ENCODE measurements at regions not wholly inside any gene's neighbourhood (a gene's known extent, or its start where the extent isn't known, plus 50 kb on each side); places are given as distances from the start of the nearest gene placed in this dataset.

DNA sequence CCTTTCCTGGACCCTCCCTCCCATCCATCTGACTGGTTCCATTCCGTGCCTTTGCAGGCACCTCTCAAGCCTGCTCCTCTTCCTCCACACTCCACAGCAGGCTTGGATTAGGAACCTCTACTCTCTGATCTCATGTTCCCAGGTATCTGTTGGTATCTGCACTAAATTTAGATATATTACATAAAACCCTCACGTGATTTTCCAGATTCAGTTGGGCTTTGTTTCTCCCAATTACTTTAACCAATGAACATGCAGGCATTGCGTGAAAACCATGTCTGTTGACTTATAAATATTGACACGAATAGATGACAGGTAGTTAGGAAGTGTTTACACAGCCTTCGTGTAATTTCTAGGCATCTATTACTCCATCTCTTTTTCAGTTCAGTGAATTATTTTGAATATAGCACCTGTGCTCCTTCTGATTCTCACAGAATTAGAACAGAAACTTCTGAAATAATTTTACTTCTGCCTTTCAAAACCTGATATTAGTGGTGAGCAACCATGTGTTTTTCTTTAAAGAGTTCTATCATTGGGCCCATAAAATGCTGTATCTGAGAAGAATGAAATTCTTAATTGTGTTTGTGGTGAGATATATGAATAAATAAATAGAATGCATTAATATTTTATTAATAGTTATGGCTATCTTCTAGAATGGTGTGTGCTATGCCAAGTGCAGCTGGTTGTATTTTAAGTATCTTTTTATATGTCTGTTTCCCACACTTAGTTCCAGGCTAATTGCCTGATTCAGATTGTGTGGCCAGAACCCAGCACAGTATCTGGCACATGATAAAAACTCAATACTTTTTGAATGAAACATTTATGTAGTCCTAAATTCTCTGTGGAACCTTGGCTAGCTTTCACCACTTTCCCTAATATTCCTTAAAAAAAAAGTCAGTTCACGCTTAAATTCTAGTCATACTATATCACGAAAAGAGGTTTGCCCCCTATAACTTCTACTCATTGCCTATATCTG lies 304.8 kb downstream of the QDPR start:
- peaks cover 0 to 2% (median 0%) of the 10 kb centered on the region in 5 experiments for H3K27me3 ChIP-seq (replicated peaks in 2 of 5; ENCODE audit: control insufficient read depth in 4 of 5, insufficient read depth in 5 of 5, low read length in 4 of 5)
- no peak for DNase-seq
- no peak overlapping the region for H3K27ac ChIP-seq (ENCODE audit: insufficient read depth in 1 of 2, low read depth in 1 of 2, low read length in 2 of 2, poor library complexity in 1 of 2, severe bottlenecking in 2 of 2)
- CTCF ChIA-PET = no interaction called here
- POLR2A ChIA-PET = no interaction called here
- H3K4me3 ChIP-seq (ENCODE audit: control insufficient read depth in 1 of 7, extremely low read depth in 1 of 7, insufficient read depth in 4 of 7, low read depth in 2 of 7, low read length in 6 of 7) = no peak overlapping the region
- H3K4me1 ChIP-seq (ENCODE audit: control extremely low read depth in 1 of 4, control insufficient read depth in 4 of 4, insufficient read depth in 4 of 4, low read length in 3 of 4) = no peaks in the 10 kb centered on the region
- WGBS (ENCODE audit: insufficient coverage) = 90% methylated on average over 3 of the region's 7 CpGs
- H3K9me3 ChIP-seq (ENCODE audit: control extremely low read depth in 1 of 5, control insufficient read depth in 4 of 5, insufficient read depth in 2 of 5, low read depth in 1 of 5, low read length in 4 of 5) = peaks cover 0 to 5% (median 0%) of the 10 kb centered on the region in 5 experiments
- H3K36me3 ChIP-seq (ENCODE audit: control insufficient read depth in 4 of 4, insufficient read depth in 4 of 4, low read length in 3 of 4) = no peaks in the 10 kb centered on the region

DNA sequence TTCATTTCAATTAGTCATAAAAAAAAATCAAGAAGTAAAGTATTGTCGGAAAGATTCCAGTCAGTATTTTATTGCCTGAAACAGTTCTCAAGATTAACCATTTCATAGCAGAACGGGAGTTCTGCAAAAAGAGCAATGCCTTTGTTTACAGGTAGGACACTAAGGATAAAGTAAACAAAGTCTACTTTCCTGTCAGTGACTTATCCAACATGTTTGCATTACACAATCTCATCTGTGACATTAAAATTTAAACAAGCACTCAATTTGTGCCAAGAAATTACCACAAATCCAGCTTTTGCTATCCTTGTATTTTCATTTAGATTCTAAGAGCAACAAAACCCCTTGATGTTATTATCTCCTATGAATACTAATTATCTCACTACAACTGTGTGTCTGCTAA lies 306.5 kb upstream of the LDB2 start:
- 63% methylated on average over 1 of the region's 2 CpGs for WGBS (ENCODE audit: insufficient coverage)
- POLR2A ChIA-PET = no interaction called here

DNA sequence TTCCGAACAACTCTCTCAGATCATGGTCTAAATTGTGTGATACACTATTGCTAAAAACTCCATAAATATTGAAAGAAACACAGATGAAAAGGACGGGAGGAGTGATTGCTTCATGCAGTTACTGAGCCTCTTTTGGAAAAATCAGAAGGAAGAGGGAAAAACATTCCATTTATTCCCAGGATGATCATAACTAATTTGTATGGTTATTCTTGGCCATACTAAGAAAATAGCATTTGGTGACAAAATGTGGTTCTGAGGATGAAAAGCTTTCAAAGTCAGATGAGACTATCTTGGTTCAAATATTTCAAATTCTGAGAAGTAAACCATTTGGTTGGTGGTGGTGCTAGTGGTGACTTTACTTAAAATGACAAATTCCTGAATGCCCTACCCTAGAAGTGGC lies 305.4 kb upstream of the LDB2 start:
- no peak for DNase-seq
- Histone ChIP-seq H3K27me3 (replicated peaks in 2 of 5; ENCODE audit: control insufficient read depth in 4 of 5, insufficient read depth in 5 of 5, low read length in 4 of 5) (peaks cover 0 to 2% (median 0%) of the 10 kb centered on the region in 5 experiments), H3K9me3 (ENCODE audit: control extremely low read depth in 1 of 5, control insufficient read depth in 4 of 5, insufficient read depth in 2 of 5, low read depth in 1 of 5, low read length in 4 of 5) (peaks cover 0 to 5% (median 0%) of the 10 kb centered on the region in 5 experiments), H3K27ac (ENCODE audit: insufficient read depth in 1 of 2, low read depth in 1 of 2, low read length in 2 of 2, poor library complexity in 1 of 2, severe bottlenecking in 2 of 2) (no peak overlapping the region), H3K36me3 (ENCODE audit: control insufficient read depth in 4 of 4, insufficient read depth in 4 of 4, low read length in 3 of 4) (no peaks in the 10 kb centered on the region), H3K4me1 (ENCODE audit: control extremely low read depth in 1 of 4, control insufficient read depth in 4 of 4, insufficient read depth in 4 of 4, low read length in 3 of 4) (no peaks in the 10 kb centered on the region), H3K4me3 (ENCODE audit: control insufficient read depth in 1 of 7, extremely low read depth in 1 of 7, insufficient read depth in 4 of 7, low read depth in 2 of 7, low read length in 6 of 7) (no peak overlapping the region)
- ChIA-PET CTCF (interaction anchor here (0.9 kb wide), 1 partner anchor 269 kb away, joined by 3 read pairs; no protein-coding TSS in a partner anchor), POLR2A (no interaction called here)
- WGBS (ENCODE audit: insufficient coverage) = no CpG with 5 or more reads among the region's 2 CpGs

More for the DNA sequence above, 306.5 kb upstream of the LDB2 start:
- DNase-seq = no peak
- H3K4me3 ChIP-seq (ENCODE audit: control insufficient read depth in 1 of 7, extremely low read depth in 1 of 7, insufficient read depth in 4 of 7, low read depth in 2 of 7, low read length in 6 of 7) = no peak overlapping the region
- no peaks in the 10 kb centered on the region for H3K4me1 ChIP-seq (ENCODE audit: control extremely low read depth in 1 of 4, control insufficient read depth in 4 of 4, insufficient read depth in 4 of 4, low read length in 3 of 4)
- no peaks in the 10 kb centered on the region for H3K36me3 ChIP-seq (ENCODE audit: control insufficient read depth in 4 of 4, insufficient read depth in 4 of 4, low read length in 3 of 4)
- CTCF ChIA-PET = no interaction called here
- H3K27me3 ChIP-seq (replicated peaks in 2 of 5; ENCODE audit: control insufficient read depth in 4 of 5, insufficient read depth in 5 of 5, low read length in 4 of 5) = peaks cover 0 to 2% (median 0%) of the 10 kb centered on the region in 5 experiments
- H3K9me3 ChIP-seq (ENCODE audit: control extremely low read depth in 1 of 5, control insufficient read depth in 4 of 5, insufficient read depth in 2 of 5, low read depth in 1 of 5, low read length in 4 of 5) = peaks cover 0 to 5% (median 0%) of the 10 kb centered on the region in 5 experiments
- H3K27ac ChIP-seq (ENCODE audit: insufficient read depth in 1 of 2, low read depth in 1 of 2, low read length in 2 of 2, poor library complexity in 1 of 2, severe bottlenecking in 2 of 2) = no peak overlapping the region

DNA sequence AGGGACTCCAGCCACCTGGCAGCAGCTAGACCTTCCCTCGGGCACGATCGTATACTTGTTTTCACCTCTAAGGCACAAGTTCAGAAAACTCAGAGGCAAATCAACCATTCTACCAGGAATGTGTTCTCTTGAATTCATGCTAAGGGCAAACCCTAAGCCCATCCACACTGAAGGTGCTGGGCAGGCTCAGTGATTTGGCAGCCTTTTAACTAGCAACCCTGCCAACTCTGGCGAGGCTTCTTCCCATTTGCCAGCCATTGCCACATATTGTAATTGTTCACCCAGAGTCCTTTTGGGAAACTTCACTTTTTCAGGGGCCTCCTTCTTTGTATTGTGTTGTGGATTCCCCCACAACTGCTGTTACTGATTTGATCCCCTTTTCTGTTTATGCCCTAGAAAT lies 298.6 kb upstream of the LDB2 start:
- Histone ChIP-seq H3K27ac (ENCODE audit: insufficient read depth in 1 of 2, low read depth in 1 of 2, low read length in 2 of 2, poor library complexity in 1 of 2, severe bottlenecking in 2 of 2) (no peak overlapping the region), H3K36me3 (ENCODE audit: control insufficient read depth in 4 of 4, insufficient read depth in 4 of 4, low read length in 3 of 4) (no peaks in the 10 kb centered on the region), H3K27me3 (replicated peaks in 2 of 5; ENCODE audit: control insufficient read depth in 4 of 5, insufficient read depth in 5 of 5, low read length in 4 of 5) (no peaks in the 10 kb centered on the region), H3K9me3 (ENCODE audit: control extremely low read depth in 1 of 5, control insufficient read depth in 4 of 5, insufficient read depth in 2 of 5, low read depth in 1 of 5, low read length in 4 of 5) (peaks cover 0 to 2% (median 0%) of the 10 kb centered on the region in 5 experiments), H3K4me1 (ENCODE audit: control extremely low read depth in 1 of 4, control insufficient read depth in 4 of 4, insufficient read depth in 4 of 4, low read length in 3 of 4) (no peaks in the 10 kb centered on the region), H3K4me3 (ENCODE audit: control insufficient read depth in 1 of 7, extremely low read depth in 1 of 7, insufficient read depth in 4 of 7, low read depth in 2 of 7, low read length in 6 of 7) (no peak overlapping the region)
- no peak for DNase-seq
- WGBS (ENCODE audit: insufficient coverage) = 94% methylated on average over 3 of the region's 4 CpGs
- CTCF ChIA-PET = no interaction called here
- POLR2A ChIA-PET = no interaction called here

DNA sequence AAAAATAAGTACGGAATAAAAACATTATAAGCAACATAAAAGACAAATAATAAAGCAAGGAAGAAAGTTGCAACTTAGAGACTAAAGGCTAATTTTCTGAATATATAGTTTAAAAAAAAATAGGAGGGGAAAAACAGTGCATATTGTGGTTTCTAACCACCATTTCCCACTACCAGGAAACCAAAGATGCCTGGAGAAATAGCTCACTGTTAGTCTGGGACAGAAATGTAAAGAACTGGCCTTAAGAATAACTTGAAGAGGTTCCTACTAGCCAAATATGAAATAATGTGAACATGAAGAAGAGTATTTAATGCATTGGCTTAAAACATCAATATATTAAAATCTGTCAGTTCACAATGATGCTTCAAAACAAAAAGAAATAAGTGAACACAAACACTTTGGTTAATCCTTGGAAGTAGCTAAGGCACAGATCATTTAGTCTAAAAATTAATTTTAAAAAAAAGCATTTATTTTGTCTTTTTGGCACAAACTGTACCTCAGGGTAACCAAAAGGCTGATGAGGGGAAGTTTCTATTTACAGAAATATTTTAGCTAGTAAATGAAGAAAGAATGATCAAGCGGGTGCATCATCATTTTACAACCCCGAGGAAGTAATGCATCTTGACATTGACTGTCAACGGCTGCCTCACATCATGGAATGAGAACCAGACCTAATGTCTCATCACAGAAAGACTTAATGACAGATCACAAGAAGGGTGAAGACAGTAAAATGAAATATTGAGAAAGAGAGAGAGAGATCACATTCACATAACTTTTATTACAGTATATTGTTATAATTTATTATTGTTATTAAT lies 297.2 kb upstream of the LDB2 start:
- H3K27me3 ChIP-seq (replicated peaks in 2 of 5; ENCODE audit: control insufficient read depth in 4 of 5, insufficient read depth in 5 of 5, low read length in 4 of 5) = no peaks in the 10 kb centered on the region
- no peak overlapping the region for H3K4me3 ChIP-seq (ENCODE audit: control insufficient read depth in 1 of 7, extremely low read depth in 1 of 7, insufficient read depth in 4 of 7, low read depth in 2 of 7, low read length in 6 of 7)
- POLR2A ChIA-PET = no interaction called here
- H3K4me1 ChIP-seq (ENCODE audit: control extremely low read depth in 1 of 4, control insufficient read depth in 4 of 4, insufficient read depth in 4 of 4, low read length in 3 of 4) = no peaks in the 10 kb centered on the region
- CTCF ChIA-PET = no interaction called here
- H3K36me3 ChIP-seq (ENCODE audit: control insufficient read depth in 4 of 4, insufficient read depth in 4 of 4, low read length in 3 of 4) = no peaks in the 10 kb centered on the region
- 92% methylated on average over 2 of the region's 4 CpGs for WGBS (ENCODE audit: insufficient coverage)
- peaks cover 0 to 1% (median 0%) of the 10 kb centered on the region in 5 experiments for H3K9me3 ChIP-seq (ENCODE audit: control extremely low read depth in 1 of 5, control insufficient read depth in 4 of 5, insufficient read depth in 2 of 5, low read depth in 1 of 5, low read length in 4 of 5)
- no peak overlapping the region for H3K27ac ChIP-seq (ENCODE audit: insufficient read depth in 1 of 2, low read depth in 1 of 2, low read length in 2 of 2, poor library complexity in 1 of 2, severe bottlenecking in 2 of 2)
- DNase-seq = no peak

DNA sequence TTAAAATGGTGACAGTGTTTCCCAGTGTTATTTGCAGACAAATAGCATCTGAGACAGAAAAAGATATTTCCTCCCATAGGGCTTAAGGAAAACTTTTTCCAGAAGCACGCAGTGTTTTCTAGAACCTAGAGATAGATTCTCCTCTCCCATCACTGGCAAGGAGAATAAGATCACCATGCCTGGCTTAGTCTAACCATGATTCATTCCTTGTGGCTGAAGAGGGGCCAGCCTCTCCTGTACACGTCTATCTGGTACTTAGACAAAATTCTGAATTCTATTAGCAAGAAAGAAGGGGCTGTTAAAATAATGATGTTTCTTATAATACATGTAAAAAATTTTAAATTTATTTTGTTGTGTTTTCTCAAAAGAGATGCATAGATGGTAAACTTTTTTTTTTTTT lies 296.1 kb upstream of the LDB2 start:
- Histone ChIP-seq H3K36me3 (ENCODE audit: control insufficient read depth in 4 of 4, insufficient read depth in 4 of 4, low read length in 3 of 4) (no peaks in the 10 kb centered on the region), H3K4me3 (ENCODE audit: control insufficient read depth in 1 of 7, extremely low read depth in 1 of 7, insufficient read depth in 4 of 7, low read depth in 2 of 7, low read length in 6 of 7) (no peak overlapping the region), H3K27me3 (replicated peaks in 2 of 5; ENCODE audit: control insufficient read depth in 4 of 5, insufficient read depth in 5 of 5, low read length in 4 of 5) (no peaks in the 10 kb centered on the region), H3K27ac (ENCODE audit: insufficient read depth in 1 of 2, low read depth in 1 of 2, low read length in 2 of 2, poor library complexity in 1 of 2, severe bottlenecking in 2 of 2) (no peak overlapping the region), H3K9me3 (ENCODE audit: control extremely low read depth in 1 of 5, control insufficient read depth in 4 of 5, insufficient read depth in 2 of 5, low read depth in 1 of 5, low read length in 4 of 5) (peaks cover 0 to 2% (median 0%) of the 10 kb centered on the region in 5 experiments), H3K4me1 (ENCODE audit: control extremely low read depth in 1 of 4, control insufficient read depth in 4 of 4, insufficient read depth in 4 of 4, low read length in 3 of 4) (no peaks in the 10 kb centered on the region)
- no peak for DNase-seq
- WGBS (ENCODE audit: insufficient coverage) = 43% methylated on average over 1 of the region's 2 CpGs
- CTCF ChIA-PET = no interaction called here
- POLR2A ChIA-PET = no interaction called here

DNA sequence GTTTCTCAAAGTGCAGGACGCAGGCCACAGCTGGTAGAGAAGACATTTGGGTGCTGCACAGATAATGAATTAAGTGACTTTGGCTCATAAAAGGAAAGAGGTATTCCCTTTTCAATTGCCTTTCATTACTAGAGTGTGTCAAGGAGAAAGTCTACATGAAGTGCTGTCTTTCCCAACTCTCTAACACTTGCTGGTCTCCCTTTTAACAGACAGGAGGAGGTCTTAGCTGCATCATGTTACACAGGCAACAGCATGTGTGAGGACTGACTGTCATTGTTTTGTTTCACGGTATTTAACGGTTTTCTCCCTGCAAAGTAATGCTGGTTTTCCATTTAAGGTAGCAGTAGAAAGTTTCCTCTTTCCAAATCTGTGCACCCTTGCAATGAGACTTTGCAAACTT lies 291.3 kb upstream of the LDB2 start:
- no peak for DNase-seq
- Histone ChIP-seq H3K36me3 (ENCODE audit: control insufficient read depth in 4 of 4, insufficient read depth in 4 of 4, low read length in 3 of 4) (no peaks in the 10 kb centered on the region), H3K9me3 (ENCODE audit: control extremely low read depth in 1 of 5, control insufficient read depth in 4 of 5, insufficient read depth in 2 of 5, low read depth in 1 of 5, low read length in 4 of 5) (peaks cover 0 to 2% (median 0%) of the 10 kb centered on the region in 5 experiments), H3K27me3 (replicated peaks in 2 of 5; ENCODE audit: control insufficient read depth in 4 of 5, insufficient read depth in 5 of 5, low read length in 4 of 5) (no peaks in the 10 kb centered on the region), H3K4me1 (ENCODE audit: control extremely low read depth in 1 of 4, control insufficient read depth in 4 of 4, insufficient read depth in 4 of 4, low read length in 3 of 4) (no peaks in the 10 kb centered on the region), H3K4me3 (ENCODE audit: control insufficient read depth in 1 of 7, extremely low read depth in 1 of 7, insufficient read depth in 4 of 7, low read depth in 2 of 7, low read length in 6 of 7) (no peak overlapping the region), H3K27ac (ENCODE audit: insufficient read depth in 1 of 2, low read depth in 1 of 2, low read length in 2 of 2, poor library complexity in 1 of 2, severe bottlenecking in 2 of 2) (no peak overlapping the region)
- CTCF ChIA-PET = no interaction called here
- WGBS (ENCODE audit: insufficient coverage) = no CpG with 5 or more reads among the region's 3 CpGs
- POLR2A ChIA-PET = no interaction called here
